CD4-positive, alpha-beta T cell treated with Interferon alpha-2 for 1 hour (primary cell): ENCODE measurements at regions not wholly inside any gene's neighbourhood (a gene's known extent, or its start where the extent isn't known, plus 50 kb on each side); places are given as distances from the start of the nearest gene placed in this dataset.

Experiments used
- DNase-seq, 2 donors: peaks; one replicate each; pipeline ENCODE4 v3.0.0-alpha.2; 2020 to 2022

DNA sequence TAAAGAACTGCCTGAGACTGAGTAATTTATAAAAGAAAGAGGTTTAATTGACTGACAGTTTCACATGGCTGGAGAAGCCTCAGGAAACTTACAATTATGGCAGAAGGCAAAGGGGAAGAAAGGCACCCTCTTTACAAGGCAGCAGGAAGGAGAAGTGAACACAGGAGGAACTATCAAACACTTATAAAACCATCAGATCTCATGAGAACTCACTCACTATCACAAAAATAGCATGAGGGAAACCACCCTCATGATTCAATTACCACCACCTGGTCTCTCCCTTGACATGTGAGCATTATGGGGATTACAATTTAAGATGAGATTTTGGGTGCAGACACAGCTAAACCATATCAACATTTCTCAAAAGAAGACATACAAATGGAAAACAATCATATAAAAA lies 266.3 kb downstream of the EPM2A start:
- DNase-seq, result no peak

GRCh38 chr6:145475794-145476396 lies 259.4 kb downstream of the EPM2A start:
- no peak for DNase-seq

GRCh38 chr6:145480024-145480423 lies 255.3 kb downstream of the EPM2A start:
- DNase-seq, result no peak

GRCh38 chr6:145483191-145483996 lies 251.9 kb downstream of the EPM2A start:
- no peak for DNase-seq

GRCh38 chr6:145485288-145485687 lies 250.0 kb downstream of the EPM2A start:
- no peak for DNase-seq

GRCh38 chr6:145486306-145486705 lies 249.0 kb downstream of the EPM2A start:
- no peak for DNase-seq

DNA sequence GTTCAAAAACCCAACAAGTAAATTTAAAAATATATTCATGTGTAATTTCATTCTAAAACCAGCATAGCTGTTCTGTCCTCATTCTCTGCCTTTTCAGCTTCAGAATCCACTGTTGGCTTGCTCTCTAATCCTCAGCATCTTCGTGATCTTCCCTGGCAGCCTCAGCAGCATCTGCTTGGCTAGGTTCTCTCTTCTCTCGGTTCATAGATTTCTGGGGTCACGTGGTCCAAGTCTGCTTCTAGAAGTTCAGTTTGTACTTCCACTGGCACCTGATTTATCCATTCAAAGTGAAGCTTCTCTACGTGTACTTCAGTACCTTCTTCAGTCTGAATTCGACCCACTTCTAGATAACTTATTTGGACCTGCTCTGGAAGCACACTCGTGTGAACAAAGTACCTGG lies 245.7 kb downstream of the EPM2A start:
- DNase-seq, result no peak

DNA sequence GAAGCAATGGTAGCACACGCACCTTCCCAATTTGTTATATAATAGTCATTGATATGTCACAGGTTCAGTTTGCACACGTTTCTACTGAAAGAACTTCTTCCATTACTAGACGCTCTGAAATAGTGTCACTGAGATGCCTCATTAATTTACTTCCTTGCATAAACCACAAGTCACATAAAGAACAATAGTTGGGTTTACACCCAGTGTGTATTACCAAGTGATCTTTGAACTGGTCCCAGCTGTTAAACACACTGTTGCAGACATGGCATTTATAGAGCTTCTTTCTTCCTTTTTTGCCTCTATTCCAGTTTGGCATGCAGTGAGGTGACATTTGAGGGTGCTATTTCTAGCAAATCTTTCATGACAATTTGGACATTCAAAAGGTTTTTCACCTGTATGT lies 245.3 kb downstream of the EPM2A start:
- no peak for DNase-seq

DNA sequence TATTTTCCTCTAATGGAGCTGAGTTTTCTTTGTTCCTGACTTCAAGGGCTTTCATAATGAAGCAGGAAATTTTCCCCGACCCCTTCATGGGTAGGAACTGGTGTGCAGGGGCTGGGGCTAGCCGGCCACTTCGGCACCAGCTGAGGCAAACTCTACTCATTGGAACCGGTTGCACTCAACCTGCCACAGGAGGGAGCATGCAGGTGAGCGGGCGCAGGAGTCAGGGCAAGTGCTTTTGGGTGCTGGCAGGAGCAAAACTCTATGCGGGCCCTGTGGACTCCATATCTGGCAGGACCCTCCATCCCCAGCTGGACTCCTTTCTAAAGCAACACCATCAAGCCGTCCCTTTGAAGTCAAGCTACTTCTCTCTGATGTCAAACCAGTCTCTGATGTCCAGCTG lies 244.2 kb downstream of the EPM2A start:
- DNase-seq, result no peak

DNA sequence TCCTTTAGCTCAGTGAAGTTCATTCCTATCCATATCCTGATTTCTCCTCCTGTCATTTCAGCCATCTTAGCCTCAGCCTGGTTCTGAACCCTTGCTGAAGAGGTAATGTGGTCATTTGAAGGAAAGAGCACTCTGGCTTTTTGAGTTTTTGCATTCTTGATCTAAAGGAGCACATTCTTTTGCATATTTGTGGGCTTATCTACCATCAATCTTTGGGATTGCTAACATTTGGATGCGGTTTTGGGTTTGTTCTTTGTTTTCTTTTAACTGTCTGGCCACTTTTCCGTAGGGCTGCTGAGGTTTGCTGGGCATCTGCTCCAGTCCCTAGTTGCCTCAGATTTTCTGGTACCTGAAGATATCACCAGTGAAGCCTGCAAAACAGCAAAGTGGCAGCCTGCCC lies 238.3 kb downstream of the EPM2A start:
- no peak for DNase-seq

DNA sequence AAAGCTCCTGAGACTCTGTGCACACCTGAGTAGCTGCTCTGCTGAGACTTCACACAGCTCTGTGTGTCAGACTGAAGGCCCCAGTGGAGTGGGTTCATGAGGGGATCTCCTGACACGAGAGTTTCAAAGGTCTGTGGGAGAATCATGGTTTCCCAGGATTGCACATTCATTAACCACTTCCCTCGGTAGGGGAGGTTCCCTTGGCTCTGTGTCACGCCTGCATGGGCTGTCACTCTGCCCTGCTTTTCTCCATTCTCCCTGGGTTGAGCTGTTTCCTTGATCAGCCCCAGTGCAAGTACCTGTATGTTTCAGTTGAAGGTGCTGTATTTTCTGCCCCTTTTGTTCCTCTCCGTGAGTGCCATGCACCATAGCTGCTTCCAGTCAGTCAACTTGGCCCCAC lies 236.9 kb downstream of the EPM2A start:
- no peak for DNase-seq

DNA sequence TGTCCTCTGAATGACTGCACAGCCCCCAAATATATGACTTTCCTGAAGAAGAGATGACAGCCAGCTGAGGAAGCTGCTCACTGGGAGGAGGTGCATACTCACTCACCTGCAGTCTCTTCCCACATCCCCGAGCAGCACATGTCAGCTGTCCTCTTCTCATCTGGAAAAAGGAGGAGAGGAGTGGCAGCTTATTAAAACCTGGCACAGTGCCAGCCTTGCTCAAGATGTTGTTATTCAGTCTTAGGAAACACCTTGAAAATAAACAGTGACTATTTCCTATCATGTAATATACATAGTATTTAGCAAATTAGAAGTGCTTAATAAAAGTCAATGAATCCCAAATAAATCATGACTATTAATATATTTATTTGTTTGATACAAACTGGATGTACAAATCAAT lies 232.9 kb downstream of the EPM2A start:
- no peak for DNase-seq

DNA sequence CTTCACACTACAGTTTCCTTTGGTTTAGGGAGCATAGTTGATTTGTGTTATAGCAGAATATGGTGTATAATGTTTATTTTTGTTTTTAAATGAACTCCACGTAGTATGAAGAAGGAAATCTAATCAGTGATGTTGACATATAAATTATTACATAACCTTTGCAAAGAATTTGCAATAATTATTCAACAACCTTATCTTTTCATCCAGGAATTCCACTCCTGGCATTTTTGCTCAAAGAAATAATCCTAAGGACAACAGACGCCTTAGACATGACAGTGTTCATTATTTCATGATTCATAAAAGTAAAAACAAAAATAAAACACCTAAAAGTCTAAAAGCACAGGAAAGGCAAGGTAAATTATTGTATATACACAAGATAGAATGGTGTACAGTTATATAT lies 229.2 kb downstream of the EPM2A start:
- no peak for DNase-seq

DNA sequence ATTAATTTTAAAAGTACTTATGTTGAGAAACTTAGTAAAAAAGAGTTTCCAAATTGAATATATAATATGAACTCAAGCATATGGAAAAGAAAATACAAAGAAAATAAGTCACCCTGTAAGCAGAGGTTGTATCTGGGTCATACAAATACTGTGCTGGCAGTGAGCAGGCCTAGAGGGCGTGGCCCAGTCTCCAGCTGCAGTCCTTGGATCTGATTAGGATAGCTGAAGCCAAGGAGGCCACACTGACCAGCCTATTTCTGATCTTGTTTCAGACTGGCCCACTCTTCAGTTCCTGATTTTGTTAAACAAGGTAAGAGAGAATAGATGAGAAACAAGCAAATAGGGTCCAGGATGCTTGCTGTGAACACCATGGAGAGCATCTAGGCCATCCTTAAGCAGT lies 228.8 kb downstream of the EPM2A start:
- DNase-seq, result no peak

- DNase-seq, result no peak
Measured at GRCh38 chr6:145507239-145507638, 228.1 kb downstream of the EPM2A start.

DNA sequence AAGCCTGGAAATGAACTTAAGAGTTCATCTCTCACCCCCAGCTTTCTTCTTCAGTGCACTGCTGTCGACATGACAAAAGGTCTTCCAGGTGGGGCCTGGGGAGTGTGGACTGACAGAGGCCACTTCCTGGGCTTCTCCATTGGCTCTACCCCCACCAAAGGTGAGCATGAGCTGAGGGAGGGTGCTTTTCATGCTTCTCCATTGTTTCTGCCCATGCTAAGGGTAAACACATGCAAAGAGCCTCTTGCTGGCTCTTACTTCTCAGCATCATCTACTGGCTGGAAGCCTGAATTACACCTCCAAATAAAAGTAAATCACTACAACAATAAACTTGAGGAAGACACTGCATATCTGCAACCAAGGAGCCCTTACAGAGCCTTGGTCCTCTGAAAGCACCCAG lies 227.2 kb downstream of the EPM2A start:
- no peak for DNase-seq

- no peak for DNase-seq
Measured at GRCh38 chr6:145517492-145517891, 217.8 kb downstream of the EPM2A start.

DNA sequence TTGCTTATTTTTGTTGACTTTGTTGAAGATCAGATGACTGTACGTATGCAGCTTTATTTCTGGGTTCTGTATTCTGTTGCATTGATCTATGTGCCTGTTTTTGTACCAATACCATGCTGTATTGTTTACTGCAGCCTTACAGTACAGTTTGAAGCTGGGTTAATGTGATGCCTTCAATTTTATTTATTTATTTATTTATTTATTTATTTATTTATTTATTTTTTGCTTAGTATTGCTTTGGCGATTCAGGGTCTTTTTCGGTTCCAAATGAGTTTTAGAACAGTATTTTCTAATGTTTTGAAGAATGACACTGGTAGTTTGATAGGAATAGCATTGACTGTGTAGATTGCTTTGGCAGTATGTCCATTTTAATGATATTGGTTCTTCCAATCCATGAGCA lies 210.3 kb downstream of the EPM2A start:
- no peak for DNase-seq

DNA sequence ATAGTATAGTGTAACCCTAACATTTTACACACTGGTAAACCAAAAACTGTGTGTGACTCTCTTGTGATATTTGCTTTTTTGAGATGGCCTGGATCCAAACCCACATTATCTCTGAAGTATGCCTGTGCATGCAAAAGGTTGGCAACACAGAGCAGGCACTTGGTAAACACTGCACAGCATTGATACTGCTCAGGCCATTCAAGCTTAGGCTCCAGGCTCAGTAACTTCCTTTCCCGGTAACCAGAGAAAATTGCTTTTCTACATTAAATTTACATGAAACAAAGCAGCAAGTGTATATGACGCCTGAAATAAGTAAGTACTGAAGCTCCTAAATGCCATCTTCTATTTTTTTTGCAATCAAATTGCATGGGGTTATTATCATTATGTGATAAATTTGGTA lies 205.7 kb downstream of the EPM2A start:
- no peak for DNase-seq

- DNase-seq, result no peak
Measured at GRCh38 chr6:145530454-145530853, 204.9 kb downstream of the EPM2A start.

DNA sequence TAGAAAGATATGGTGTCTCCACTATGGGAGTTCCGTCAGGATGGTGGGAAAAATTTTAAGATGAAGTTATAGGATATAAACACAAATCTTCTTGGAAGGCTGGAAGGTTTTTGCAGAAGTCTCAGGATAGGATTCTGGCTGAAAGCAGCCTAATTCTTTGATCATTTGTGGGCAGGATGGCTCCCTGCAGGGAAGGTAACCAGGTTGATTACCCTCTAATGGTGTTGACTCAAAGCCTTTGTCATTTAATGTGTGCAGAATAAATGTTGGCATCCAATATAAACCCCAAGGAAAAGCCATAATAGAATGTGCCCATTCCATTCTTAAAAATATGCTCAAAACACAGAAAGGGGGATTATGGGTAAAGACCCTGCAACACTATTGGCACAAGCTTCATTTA lies 204.3 kb downstream of the EPM2A start:
- no peak for DNase-seq

DNA sequence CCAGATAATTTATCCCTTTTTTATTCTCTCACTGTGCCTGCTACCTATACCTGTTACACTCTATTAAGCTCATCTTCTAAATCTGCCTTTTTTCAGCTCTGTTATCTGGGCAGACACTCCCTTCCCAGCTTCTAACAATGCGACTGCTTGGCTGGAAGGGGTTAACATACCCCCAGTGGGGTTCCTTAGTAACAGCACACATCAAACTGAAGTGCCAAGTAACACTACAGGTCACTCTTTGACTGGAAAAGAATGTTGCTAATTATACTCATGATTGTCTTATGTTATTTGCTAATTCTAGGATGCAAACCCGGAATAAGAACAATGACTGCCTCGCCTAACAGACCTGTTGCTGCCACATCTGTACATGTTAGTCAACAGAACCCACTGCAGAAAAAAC lies 203.5 kb downstream of the EPM2A start:
- no peak for DNase-seq

DNA sequence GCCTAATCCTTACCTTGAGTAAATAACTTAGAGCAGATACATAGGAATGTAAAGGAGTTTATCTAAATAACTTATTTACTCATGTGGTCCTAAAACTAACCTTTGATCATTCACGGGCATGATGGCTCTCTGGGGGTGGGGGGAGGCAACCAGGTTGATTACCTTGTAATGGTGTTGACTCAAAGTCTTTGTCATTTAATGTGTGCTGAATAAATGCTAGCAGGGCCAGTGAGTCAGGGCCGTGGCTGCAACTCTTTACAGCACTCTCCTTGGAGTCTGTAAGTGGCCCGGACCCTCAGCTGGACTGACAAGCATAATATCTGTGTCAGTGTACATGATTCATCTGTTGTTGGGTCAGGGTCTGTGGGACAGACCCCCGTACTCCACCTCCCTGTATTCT lies 203.0 kb downstream of the EPM2A start:
- DNase-seq, result no peak

DNA sequence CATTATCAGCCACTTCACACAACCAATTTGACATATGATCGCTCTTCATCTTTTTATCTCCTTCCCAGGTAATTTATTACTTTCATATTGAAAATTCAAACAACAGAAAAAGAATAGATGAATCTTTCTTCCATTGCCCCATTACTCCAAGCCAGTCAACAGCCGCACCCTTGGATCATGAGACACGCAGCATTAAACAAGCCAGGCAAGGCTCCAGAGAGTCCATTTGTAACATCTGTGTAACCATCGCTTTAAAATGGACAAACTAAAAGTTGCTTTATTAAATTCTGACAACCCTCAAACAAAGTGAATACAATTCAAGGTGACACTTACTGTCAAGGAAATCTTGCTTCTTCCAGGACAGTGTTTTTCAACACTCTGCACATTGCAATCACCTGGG lies 200.3 kb downstream of the EPM2A start:
- no peak for DNase-seq

- no peak for DNase-seq
Measured at GRCh38 chr6:145538989-145539388, 196.3 kb downstream of the EPM2A start.
